ENCODE measurements at regions not wholly inside any gene's neighbourhood (a gene's known extent, or its start where the extent isn't known, plus 50 kb on each side); places are given as distances from the start of the nearest gene placed in this dataset.

DNA sequence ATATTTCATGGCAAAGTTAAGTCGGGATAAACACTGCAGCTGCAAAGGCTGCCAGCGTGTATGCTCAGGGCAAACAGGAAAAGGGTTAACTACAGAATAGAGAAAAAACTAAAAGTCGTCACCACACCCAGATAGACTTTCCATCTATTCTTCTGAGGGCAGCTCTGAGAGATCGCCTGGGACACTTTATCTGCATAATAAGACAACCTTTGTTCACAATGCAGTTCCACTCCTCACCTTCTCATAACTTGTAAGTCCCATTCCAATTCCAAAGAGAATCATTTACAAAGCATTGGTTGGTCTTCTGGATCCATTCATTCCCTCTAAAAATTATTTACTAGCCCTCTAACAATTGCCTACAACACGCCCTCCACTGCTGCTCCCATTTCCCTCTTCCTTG is 437.4 kb downstream of the RND3 start:
- Mint-ChIP-seq H3K4me3 (no peak overlapping the region), H3K4me1 (no peaks in the 10 kb centered on the region), H3K9me3 (peaks cover 0 to 4% (median 2%) of the 10 kb centered on the region in 7 donors), H3K27me3 (no peaks in the 10 kb centered on the region), H3K36me3 (no peaks in the 10 kb centered on the region), H3K27ac (no peak overlapping the region)
- Histone ChIP-seq H3K27ac (ENCODE audit: insufficient read depth, low read length, poor library complexity, severe bottlenecking) (no peak overlapping the region), H3K36me3 (ENCODE audit: control insufficient read depth, insufficient read depth, low read length) (no peaks in the 10 kb centered on the region), H3K4me3 (ENCODE audit: low read depth, low read length) (no peak overlapping the region), H3K9me3 (ENCODE audit: control insufficient read depth in 2 of 2, low read length in 2 of 2) (no peaks in the 10 kb centered on the region), H3K27me3 (ENCODE audit: control insufficient read depth, insufficient read depth, low read length) (no peaks in the 10 kb centered on the region), H3K4me1 (ENCODE audit: control insufficient read depth, insufficient read depth, low read length, poor library complexity, severe bottlenecking) (no peaks in the 10 kb centered on the region)
- ATAC-seq (ENCODE audit: low read depth in 2 of 2) (no peak), DNase-seq (no peak)

DNA sequence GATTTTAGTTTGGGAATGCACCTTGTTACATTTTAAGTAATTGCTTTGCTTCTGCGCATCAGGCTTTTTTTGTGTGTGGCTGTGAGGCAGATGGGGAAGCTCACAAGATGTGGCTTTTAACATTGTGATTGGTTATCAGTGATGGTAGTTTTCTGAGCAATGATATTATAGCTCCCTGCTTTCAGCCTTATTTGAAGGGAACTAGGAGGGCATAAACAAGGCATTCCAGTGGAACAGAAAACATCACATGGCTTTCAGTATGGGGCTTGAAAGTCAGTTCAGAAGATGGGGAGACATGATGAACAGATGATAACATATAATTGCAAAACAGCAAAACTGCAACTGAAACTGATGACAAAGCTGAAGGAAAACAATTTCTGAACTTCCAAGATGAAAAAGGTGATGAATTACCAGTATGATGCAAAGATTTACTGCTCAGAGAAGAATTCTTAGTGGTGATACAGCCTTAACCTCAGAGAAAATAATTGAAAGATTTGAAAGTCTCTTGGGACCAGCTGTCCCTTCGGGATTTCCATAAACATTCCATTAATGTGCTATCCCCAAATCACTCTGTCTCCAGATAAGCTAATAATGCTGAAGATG is 439.7 kb downstream of the RND3 start:
- no peak overlapping the region for H3K4me3 ChIP-seq (ENCODE audit: low read depth, low read length)
- Mint-ChIP-seq H3K9me3 (peaks cover 0 to 4% (median 2%) of the 10 kb centered on the region in 7 donors), H3K4me1 (no peaks in the 10 kb centered on the region), H3K27me3 (no peaks in the 10 kb centered on the region), H3K27ac (no peak overlapping the region), H3K4me3 (no peak overlapping the region), H3K36me3 (no peaks in the 10 kb centered on the region)
- H3K4me1 ChIP-seq (ENCODE audit: control insufficient read depth, insufficient read depth, low read length, poor library complexity, severe bottlenecking), result no peaks in the 10 kb centered on the region
- H3K9me3 ChIP-seq (ENCODE audit: control insufficient read depth in 2 of 2, low read length in 2 of 2), result no peaks in the 10 kb centered on the region
- no peaks in the 10 kb centered on the region for H3K36me3 ChIP-seq (ENCODE audit: control insufficient read depth, insufficient read depth, low read length)
- no peak overlapping the region for H3K27ac ChIP-seq (ENCODE audit: insufficient read depth, low read length, poor library complexity, severe bottlenecking)
- no peaks in the 10 kb centered on the region for H3K27me3 ChIP-seq (ENCODE audit: control insufficient read depth, insufficient read depth, low read length)
- ATAC-seq (ENCODE audit: low read depth in 2 of 2) (no peak), DNase-seq (no peak)

DNA sequence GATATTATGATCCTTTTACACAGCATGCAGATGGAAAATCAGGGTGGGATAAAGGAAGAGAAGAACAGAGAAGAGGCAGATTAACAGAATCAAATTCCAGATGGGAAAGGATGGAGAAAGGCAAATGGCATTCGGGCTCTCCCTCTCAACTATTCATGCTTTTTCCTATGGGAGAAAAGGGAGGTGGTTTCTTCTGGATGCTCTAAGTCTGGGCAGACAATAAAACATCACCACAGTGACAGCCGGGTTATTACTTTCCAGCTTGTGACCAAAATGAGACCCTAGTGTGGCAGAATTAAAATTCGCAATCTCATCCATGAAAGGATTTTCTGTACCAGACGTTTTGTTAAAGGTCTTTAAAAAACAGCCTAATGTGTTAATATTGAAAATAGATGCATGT is 440.7 kb downstream of the RND3 start:
- Histone ChIP-seq H3K27me3 (ENCODE audit: control insufficient read depth, insufficient read depth, low read length) (no peaks in the 10 kb centered on the region), H3K4me1 (ENCODE audit: control insufficient read depth, insufficient read depth, low read length, poor library complexity, severe bottlenecking) (no peaks in the 10 kb centered on the region), H3K36me3 (ENCODE audit: control insufficient read depth, insufficient read depth, low read length) (no peaks in the 10 kb centered on the region), H3K27ac (ENCODE audit: insufficient read depth, low read length, poor library complexity, severe bottlenecking) (no peak overlapping the region), H3K9me3 (ENCODE audit: control insufficient read depth in 2 of 2, low read length in 2 of 2) (no peaks in the 10 kb centered on the region), H3K4me3 (ENCODE audit: low read depth, low read length) (no peak overlapping the region)
- Mint-ChIP-seq H3K36me3 (no peaks in the 10 kb centered on the region), H3K4me3 (no peak overlapping the region), H3K9me3 (peaks cover 0 to 4% (median 2%) of the 10 kb centered on the region in 7 donors), H3K27ac (no peak overlapping the region), H3K4me1 (no peaks in the 10 kb centered on the region), H3K27me3 (no peaks in the 10 kb centered on the region)
- ATAC-seq (ENCODE audit: low read depth in 2 of 2) (no peak), DNase-seq (no peak)

DNA sequence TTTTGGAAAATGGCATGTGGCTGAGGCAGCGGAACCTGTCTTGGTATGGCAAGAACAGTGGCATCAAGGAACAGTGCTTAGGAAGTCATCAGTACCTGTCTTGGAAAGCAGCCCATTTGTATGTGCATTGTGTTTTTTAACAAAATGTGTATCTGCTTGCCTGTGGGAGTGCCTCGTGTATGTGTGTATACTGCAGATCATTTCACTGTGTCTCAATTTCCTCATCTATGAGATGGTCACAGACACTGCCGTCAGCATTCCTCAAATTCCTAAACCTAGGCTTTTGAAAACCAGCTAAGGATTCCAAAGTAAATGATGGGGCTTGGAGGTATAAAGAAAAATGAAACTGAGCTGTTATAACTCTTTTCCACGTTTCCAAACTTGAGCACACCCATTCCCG is 441.3 kb downstream of the RND3 start:
- no peak for DNase-seq
- no peak overlapping the region for H3K4me3 Mint-ChIP-seq
- H3K27ac ChIP-seq (ENCODE audit: insufficient read depth, low read length, poor library complexity, severe bottlenecking), result no peak overlapping the region
- ATAC-seq (ENCODE audit: low read depth in 2 of 2), result no peak
- H3K9me3 ChIP-seq (ENCODE audit: control insufficient read depth in 2 of 2, low read length in 2 of 2), result no peaks in the 10 kb centered on the region
- no peaks in the 10 kb centered on the region for H3K4me1 ChIP-seq (ENCODE audit: control insufficient read depth, insufficient read depth, low read length, poor library complexity, severe bottlenecking)
- H3K9me3 Mint-ChIP-seq, result peaks cover 0 to 7% (median 0%) of the 10 kb centered on the region in 7 donors
- no peaks in the 10 kb centered on the region for H3K27me3 ChIP-seq (ENCODE audit: control insufficient read depth, insufficient read depth, low read length)
- H3K36me3 Mint-ChIP-seq, result no peaks in the 10 kb centered on the region
- no peak overlapping the region for H3K4me3 ChIP-seq (ENCODE audit: low read depth, low read length)
- no peaks in the 10 kb centered on the region for H3K4me1 Mint-ChIP-seq
- H3K36me3 ChIP-seq (ENCODE audit: control insufficient read depth, insufficient read depth, low read length), result no peaks in the 10 kb centered on the region
- no peaks in the 10 kb centered on the region for H3K27me3 Mint-ChIP-seq
- H3K27ac Mint-ChIP-seq, result no peak overlapping the region

DNA sequence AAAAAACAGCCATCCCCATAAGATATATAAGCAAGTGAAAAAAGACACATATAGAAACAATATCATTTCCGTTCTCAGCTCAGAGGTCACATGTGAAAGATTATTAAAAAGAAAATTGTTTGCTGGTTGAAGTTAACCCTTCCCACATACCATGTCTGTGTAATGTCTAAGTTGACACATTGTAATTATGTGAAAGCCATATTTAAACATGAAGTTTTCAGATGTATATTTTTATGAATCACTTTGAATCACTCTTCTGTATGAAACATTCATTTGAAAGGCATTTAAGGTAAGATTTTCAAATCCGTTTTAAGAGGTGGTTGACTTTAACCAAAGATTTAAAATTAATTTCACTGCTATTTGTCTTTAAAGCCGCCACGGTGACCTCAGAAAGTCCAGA is 441.9 kb downstream of the RND3 start:
- no peaks in the 10 kb centered on the region for H3K4me1 Mint-ChIP-seq
- H3K4me3 Mint-ChIP-seq, result no peak overlapping the region
- Histone ChIP-seq H3K4me3 (ENCODE audit: low read depth, low read length) (no peak overlapping the region), H3K4me1 (ENCODE audit: control insufficient read depth, insufficient read depth, low read length, poor library complexity, severe bottlenecking) (no peaks in the 10 kb centered on the region), H3K27me3 (ENCODE audit: control insufficient read depth, insufficient read depth, low read length) (no peaks in the 10 kb centered on the region), H3K9me3 (ENCODE audit: control insufficient read depth in 2 of 2, low read length in 2 of 2) (no peaks in the 10 kb centered on the region), H3K36me3 (ENCODE audit: control insufficient read depth, insufficient read depth, low read length) (no peaks in the 10 kb centered on the region), H3K27ac (ENCODE audit: insufficient read depth, low read length, poor library complexity, severe bottlenecking) (no peak overlapping the region)
- DNase-seq (no peak), ATAC-seq (ENCODE audit: low read depth in 2 of 2) (no peak)
- H3K27me3 Mint-ChIP-seq, result no peaks in the 10 kb centered on the region
- no peaks in the 10 kb centered on the region for H3K36me3 Mint-ChIP-seq
- H3K9me3 Mint-ChIP-seq, result peaks cover 0 to 9% (median 0%) of the 10 kb centered on the region in 7 donors
- no peak overlapping the region for H3K27ac Mint-ChIP-seq

DNA sequence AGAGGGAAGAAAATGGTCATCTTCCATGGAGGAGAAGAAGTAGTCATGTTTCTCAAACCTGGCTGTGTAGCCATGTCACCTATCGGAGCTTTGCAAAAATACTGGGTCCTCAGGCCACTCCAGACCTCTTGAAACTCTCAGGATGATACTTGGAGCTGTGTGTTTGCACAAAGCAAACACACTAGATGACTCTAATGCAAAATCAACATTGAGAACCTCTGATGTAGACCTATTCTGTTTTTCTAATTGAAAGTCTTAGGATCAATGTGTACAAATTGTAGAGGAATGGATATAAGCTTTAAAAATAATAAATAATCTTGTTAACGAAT is 444.3 kb downstream of the RND3 start:
- Mint-ChIP-seq H3K36me3 (no peaks in the 10 kb centered on the region), H3K4me3 (no peak overlapping the region), H3K9me3 (peaks cover 0 to 10% (median 0%) of the 10 kb centered on the region in 7 donors), H3K27ac (no peak overlapping the region), H3K27me3 (no peaks in the 10 kb centered on the region), H3K4me1 (no peaks in the 10 kb centered on the region)
- Histone ChIP-seq H3K4me1 (ENCODE audit: control insufficient read depth, insufficient read depth, low read length, poor library complexity, severe bottlenecking) (no peaks in the 10 kb centered on the region), H3K36me3 (ENCODE audit: control insufficient read depth, insufficient read depth, low read length) (no peaks in the 10 kb centered on the region), H3K27ac (ENCODE audit: insufficient read depth, low read length, poor library complexity, severe bottlenecking) (no peak overlapping the region), H3K9me3 (ENCODE audit: control insufficient read depth in 2 of 2, low read length in 2 of 2) (no peaks in the 10 kb centered on the region), H3K27me3 (ENCODE audit: control insufficient read depth, insufficient read depth, low read length) (no peaks in the 10 kb centered on the region), H3K4me3 (ENCODE audit: low read depth, low read length) (no peak overlapping the region)
- DNase-seq (no peak), ATAC-seq (ENCODE audit: low read depth in 2 of 2) (no peak)

DNA sequence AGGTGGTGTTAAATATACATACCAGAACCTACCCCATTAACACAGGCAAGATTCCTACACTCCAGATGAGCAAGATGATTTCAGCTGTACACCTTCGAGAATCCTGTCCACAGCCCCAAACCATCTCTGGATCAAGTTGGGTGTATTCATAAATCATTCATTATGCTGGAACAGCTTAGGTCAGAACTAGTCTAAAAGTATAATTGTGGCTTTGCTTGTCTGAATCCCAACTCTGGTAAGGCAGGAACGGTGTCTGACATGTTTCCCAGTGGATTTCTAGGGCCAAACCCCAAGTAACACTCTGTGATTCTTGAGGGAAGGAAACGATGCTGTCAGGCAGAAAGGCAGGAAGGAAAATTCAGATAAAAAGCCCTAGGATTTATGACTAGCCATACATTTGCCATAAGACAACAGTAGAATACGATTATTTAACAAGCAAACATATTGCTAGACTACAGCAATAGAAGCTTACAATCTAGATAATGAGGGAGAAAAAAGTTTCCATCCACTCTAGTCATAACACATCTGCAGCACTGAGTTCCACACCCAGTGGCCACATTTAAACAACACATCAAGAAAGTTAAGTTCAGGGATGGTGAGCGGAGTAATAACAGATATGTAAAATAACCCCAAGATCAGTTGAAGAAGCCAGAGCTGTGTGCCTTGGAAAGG is 444.8 kb downstream of the RND3 start:
- Histone ChIP-seq H3K9me3 (ENCODE audit: control insufficient read depth in 2 of 2, low read length in 2 of 2) (no peaks in the 10 kb centered on the region), H3K4me3 (ENCODE audit: low read depth, low read length) (no peak overlapping the region), H3K27me3 (ENCODE audit: control insufficient read depth, insufficient read depth, low read length) (no peaks in the 10 kb centered on the region), H3K27ac (ENCODE audit: insufficient read depth, low read length, poor library complexity, severe bottlenecking) (no peak overlapping the region), H3K36me3 (ENCODE audit: control insufficient read depth, insufficient read depth, low read length) (no peaks in the 10 kb centered on the region), H3K4me1 (ENCODE audit: control insufficient read depth, insufficient read depth, low read length, poor library complexity, severe bottlenecking) (no peaks in the 10 kb centered on the region)
- DNase-seq, result no peak
- no peaks in the 10 kb centered on the region for H3K27me3 Mint-ChIP-seq
- H3K4me1 Mint-ChIP-seq, result no peaks in the 10 kb centered on the region
- peaks cover 0 to 10% (median 0%) of the 10 kb centered on the region in 7 donors for H3K9me3 Mint-ChIP-seq
- H3K36me3 Mint-ChIP-seq, result no peaks in the 10 kb centered on the region
- H3K4me3 Mint-ChIP-seq, result no peak overlapping the region
- no peak overlapping the region for H3K27ac Mint-ChIP-seq
- ATAC-seq (ENCODE audit: low read depth in 2 of 2), result no peak

DNA sequence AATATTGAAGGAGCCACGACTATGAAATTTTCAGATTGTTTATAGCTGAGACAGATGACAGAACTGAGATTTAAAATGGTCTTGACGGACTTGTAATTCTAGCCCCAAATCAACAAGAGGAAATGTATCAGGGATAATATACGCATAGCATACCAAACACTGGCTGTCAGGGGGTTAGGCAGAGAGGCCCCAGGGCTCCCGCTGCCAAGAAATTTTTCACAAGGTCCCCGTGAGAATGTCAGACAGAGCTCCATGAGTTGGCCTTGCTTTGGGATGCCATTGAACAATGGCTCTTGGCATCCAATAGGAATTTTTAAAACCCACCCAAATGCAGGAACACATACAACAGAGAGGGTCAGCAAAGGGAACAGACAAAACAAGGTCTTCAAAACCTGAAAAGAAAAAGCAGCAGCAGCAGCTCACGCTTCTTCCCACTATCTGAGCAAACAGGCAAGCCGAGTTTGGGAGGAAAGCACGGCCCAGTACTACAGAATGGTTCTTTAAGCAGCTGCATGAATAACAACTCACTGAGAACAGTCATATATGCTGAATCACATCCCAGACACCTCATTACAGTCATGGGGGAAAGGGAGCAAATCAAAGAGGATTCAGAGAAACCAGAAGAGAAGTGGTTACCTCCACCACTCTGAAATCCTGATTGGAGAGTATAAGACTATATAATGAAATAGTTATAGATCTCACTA is 445.6 kb downstream of the RND3 start:
- Histone ChIP-seq H3K27ac (ENCODE audit: insufficient read depth, low read length, poor library complexity, severe bottlenecking) (no peak overlapping the region), H3K27me3 (ENCODE audit: control insufficient read depth, insufficient read depth, low read length) (no peaks in the 10 kb centered on the region), H3K36me3 (ENCODE audit: control insufficient read depth, insufficient read depth, low read length) (no peaks in the 10 kb centered on the region), H3K4me1 (ENCODE audit: control insufficient read depth, insufficient read depth, low read length, poor library complexity, severe bottlenecking) (no peaks in the 10 kb centered on the region), H3K9me3 (ENCODE audit: control insufficient read depth in 2 of 2, low read length in 2 of 2) (no peaks in the 10 kb centered on the region), H3K4me3 (ENCODE audit: low read depth, low read length) (no peak overlapping the region)
- no peak for ATAC-seq (ENCODE audit: low read depth in 2 of 2)
- H3K27ac Mint-ChIP-seq, result no peak overlapping the region
- peaks cover 0 to 10% (median 0%) of the 10 kb centered on the region in 7 donors for H3K9me3 Mint-ChIP-seq
- H3K27me3 Mint-ChIP-seq, result no peaks in the 10 kb centered on the region
- H3K4me1 Mint-ChIP-seq, result no peaks in the 10 kb centered on the region
- H3K36me3 Mint-ChIP-seq, result no peaks in the 10 kb centered on the region
- no peak for DNase-seq
- no peak overlapping the region for H3K4me3 Mint-ChIP-seq
